Aorta (tissue), 5 donors: ENCODE measurements at regions not wholly inside any gene's neighbourhood (a gene's known extent, or its start where the extent isn't known, plus 50 kb on each side); places are given as distances from the start of the nearest gene placed in this dataset.

ENCODE experiments used
- ATAC-seq: fragments of 200-7000 bp; cut with Tn5 transposase; one replicate; pipeline ENCODE4 v1.9.1; 2022; ENCODE audit warnings: moderate library complexity; ENCODE audit not compliant: low FRiP score
- DNase-seq, 2 donors: peaks; one replicate each; pipeline ENCODE4 v3.0.0-alpha.2; 2020
- H3K27ac ChIP-seq, 2 donors: one replicate each; pipeline ENCODE4 v1.5.1; 2013; ENCODE audit warnings: low read length in 2 of 2, mild to moderate bottlenecking in 2 of 2, moderate library complexity in 2 of 2, control low read depth in 1 of 2, inconsistent platforms in 1 of 2, low read depth in 1 of 2
- H3K27me3 ChIP-seq, 2 donors: one replicate each; pipeline ENCODE4 v1.6.1; 2013; ENCODE audit warnings: control low read depth in 1 of 2, low read length in 1 of 2, mild to moderate bottlenecking in 1 of 2, moderate library complexity in 1 of 2; ENCODE audit not compliant: insufficient read depth in 2 of 2, control insufficient read depth in 1 of 2
- H3K36me3 ChIP-seq, 2 donors: one replicate each; pipeline ENCODE4 v1.6.1; 2013; ENCODE audit warnings: control low read depth in 1 of 2, low read length in 1 of 2, mild to moderate bottlenecking in 1 of 2; ENCODE audit not compliant: insufficient read depth in 2 of 2, control insufficient read depth in 1 of 2
- H3K4me1 ChIP-seq, 2 donors: one replicate each; pipeline ENCODE4 v1.6.1; 2013; ENCODE audit warnings: low read length in 2 of 2, control low read depth in 1 of 2, mild to moderate bottlenecking in 1 of 2, moderate library complexity in 1 of 2; ENCODE audit not compliant: insufficient read depth in 2 of 2, control insufficient read depth in 1 of 2
- H3K4me3 ChIP-seq, 2 donors: one replicate each; pipeline ENCODE4 v1.5.1; 2013; ENCODE audit warnings: low read length in 2 of 2, control low read depth in 1 of 2, mild to moderate bottlenecking in 1 of 2
- H3K9me3 ChIP-seq: one replicate; pipeline ENCODE4 v1.6.1; 2013; ENCODE audit warnings: mild to moderate bottlenecking, low read length; ENCODE audit not compliant: control insufficient read depth
- WGBS, 2 donors: extraction: QIAGEN DNeasy Blood & Tissue Kit; methylation state at CpG; one replicate each; pipeline ENCODE4 v1.1.7; 2013; 5-methylcytosine and 5-hydroxymethylcytosine counted together
- intact Hi-C, 2 donors: fragments of 100-400 bp; cut with DNase I; formaldehyde crosslinking; loops; one replicate each; pipeline versions ENCODE4 v1.14.2 to v1.15.0; 2022
- donor health status: healthy with polysubstance abuse.
- donor health status: Bipolar disorder and iron deficiency.
- donor health status: DM: no; HTN: no; CAD: no.
- donor health status: DM: no; HTN: no; CAD: no.
- donor health status: DM: yes; HTN: yes; CAD: no.

DNA sequence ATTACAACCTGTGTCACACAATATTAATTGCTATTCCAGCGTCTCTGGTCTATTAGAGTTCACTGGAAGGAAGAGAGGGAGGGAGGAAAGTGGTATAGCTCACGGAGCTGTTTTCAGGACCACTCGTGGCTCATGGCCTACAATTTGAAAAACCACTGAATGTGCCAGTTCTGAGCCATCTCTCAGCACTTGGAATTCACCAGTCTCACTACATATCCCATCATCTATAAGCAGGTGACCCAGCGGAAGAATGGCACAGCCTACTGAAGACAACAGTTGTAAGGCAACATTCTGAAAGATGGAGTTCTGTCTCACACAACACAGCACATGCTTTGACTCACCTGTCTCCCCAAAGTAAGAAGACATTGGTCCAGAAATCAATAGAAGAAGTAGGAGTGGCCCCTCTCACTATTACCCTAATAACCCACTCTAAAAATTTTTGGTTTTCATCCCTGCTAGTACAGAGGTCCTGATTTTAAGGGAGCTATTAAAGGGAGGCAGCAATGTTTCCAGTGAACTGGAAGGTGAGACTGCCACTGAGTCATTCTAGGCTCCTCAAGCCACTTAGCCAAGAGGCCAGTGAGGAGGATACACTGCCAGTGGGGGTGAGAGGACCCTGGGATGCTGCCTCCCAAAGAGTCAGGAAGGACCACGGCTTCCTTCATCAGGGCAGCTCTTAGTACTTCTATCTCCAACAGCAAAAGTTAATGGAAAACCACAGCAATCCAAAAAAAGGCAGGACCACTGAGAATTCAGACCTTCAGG, 50.0 kb upstream of the DOCK9 start:
- ATAC-seq (no peak), DNase-seq (no peak)
- H3K36me3 ChIP-seq, result no peaks in the 10 kb centered on the region
- 87 to 89% methylated on average over 5 of the region's 5 CpGs for WGBS, 2 donors
- H3K4me3 ChIP-seq, result no peak overlapping the region
- intact Hi-C loops, result no loop called here
- no peaks in the 10 kb centered on the region for H3K9me3 ChIP-seq
- no peak overlapping the region for H3K27ac ChIP-seq
- H3K27me3 ChIP-seq, result no peaks in the 10 kb centered on the region
- no peaks in the 10 kb centered on the region for H3K4me1 ChIP-seq

DNA sequence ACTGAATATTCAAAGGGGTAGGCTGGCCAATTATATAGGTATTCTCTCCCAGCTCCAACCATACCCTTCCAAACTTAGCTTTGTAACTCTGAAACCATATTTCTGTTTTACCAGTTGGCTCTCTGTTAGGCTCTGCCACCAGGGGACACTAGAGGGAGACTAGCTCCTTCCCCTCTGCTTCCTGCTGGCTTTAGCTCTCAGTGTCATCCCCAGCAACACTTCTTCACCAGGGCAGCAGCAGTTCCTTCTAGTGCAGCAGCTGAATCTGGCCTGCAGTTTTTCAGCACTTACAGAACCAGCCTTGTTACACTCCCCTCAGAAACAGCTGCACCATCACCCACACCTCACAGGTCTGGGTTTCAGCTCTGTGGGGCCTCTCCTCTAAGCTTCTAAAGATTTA, 51.0 kb upstream of the DOCK9 start:
- DNase-seq (no peak), ATAC-seq (no peak)

DNA sequence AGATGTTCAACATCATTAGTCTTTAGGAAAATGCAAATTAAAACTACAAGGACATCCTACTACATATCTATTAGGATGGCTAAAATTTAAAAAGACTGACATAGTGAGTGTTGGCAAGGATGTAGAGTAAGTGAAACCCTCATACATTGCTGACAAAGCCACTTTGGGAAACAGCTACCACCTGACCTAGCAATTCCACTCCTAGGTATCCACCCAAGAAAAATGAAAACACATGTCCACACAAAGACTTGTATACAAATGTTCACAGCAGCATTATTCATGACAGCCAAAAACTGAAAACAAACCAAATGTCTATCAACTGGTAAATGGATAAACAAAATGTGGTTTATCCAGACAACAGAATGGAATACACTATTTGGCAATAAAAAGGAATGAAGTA, 51.7 kb upstream of the DOCK9 start:
- Histone ChIP-seq H3K27me3 (no peaks in the 10 kb centered on the region), H3K9me3 (no peaks in the 10 kb centered on the region), H3K36me3 (no peaks in the 10 kb centered on the region), H3K4me3 (no peak overlapping the region), H3K27ac (no peak overlapping the region), H3K4me1 (no peaks in the 10 kb centered on the region)
- ATAC-seq (no peak), DNase-seq (no peak)
- intact Hi-C loops, result no loop called here

More for the DNA sequence above, 51.0 kb upstream of the DOCK9 start:
- Histone ChIP-seq H3K27me3 (no peaks in the 10 kb centered on the region), H3K9me3 (no peaks in the 10 kb centered on the region), H3K4me1 (no peaks in the 10 kb centered on the region), H3K36me3 (no peaks in the 10 kb centered on the region), H3K4me3 (no peak overlapping the region), H3K27ac (no peak overlapping the region)
- intact Hi-C loops, result no loop called here

DNA sequence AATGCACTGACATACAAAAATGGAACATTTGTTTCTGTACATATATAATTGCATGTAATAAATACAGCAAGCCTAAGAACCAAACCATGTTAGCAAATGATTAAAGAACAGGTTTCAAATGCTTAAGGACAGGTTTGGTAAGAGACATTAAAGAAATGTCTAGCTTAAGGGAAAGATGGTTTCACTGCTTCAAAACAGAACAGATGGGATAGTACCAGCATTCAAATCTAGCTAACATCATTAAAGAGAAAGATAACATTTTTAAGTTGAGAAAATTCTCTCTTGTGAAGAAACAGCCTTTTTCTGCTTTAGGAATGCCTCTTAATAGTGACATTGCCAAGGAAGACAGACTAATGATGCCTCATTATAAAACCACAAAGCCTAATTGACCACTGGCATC, 52.5 kb upstream of the DOCK9 start:
- ATAC-seq (no peak), DNase-seq (no peak)
- H3K27ac ChIP-seq, result no peak overlapping the region
- no peak overlapping the region for H3K4me3 ChIP-seq
- intact Hi-C loops, result loop anchor here in 1 of 2 donors (10.0 kb wide), 1 partner anchor 196 kb away; no protein-coding TSS in a partner anchor
- H3K36me3 ChIP-seq, result no peaks in the 10 kb centered on the region
- H3K9me3 ChIP-seq, result no peaks in the 10 kb centered on the region
- H3K27me3 ChIP-seq, result no peaks in the 10 kb centered on the region
- H3K4me1 ChIP-seq, result no peaks in the 10 kb centered on the region

DNA sequence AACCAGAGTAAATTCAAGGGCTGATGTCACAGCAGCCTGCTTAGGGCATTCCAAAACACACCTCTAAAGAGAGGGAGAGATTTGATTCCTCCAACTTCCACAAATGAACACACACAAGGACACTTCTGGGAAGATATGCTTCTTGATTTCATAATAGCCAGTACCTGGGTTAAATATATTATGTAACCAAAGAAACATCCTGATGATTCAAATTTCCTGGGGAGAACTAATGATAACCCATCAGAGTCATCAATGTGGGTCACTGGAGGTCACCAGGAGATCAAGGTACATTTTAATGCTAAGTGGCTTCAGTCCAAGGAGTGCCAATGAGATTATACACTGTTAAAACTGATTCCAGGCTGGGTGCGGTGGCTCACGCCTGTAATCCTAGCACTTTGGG, 54.0 kb upstream of the DOCK9 start:
- Histone ChIP-seq H3K4me1 (no peaks in the 10 kb centered on the region), H3K27me3 (no peaks in the 10 kb centered on the region), H3K27ac (no peak overlapping the region), H3K36me3 (no peaks in the 10 kb centered on the region), H3K4me3 (no peak overlapping the region), H3K9me3 (no peaks in the 10 kb centered on the region)
- DNase-seq (no peak), ATAC-seq (no peak)
- intact Hi-C loops, result loop anchor here in 1 of 2 donors (10.0 kb wide), 1 partner anchor 197 kb away; no protein-coding TSS in a partner anchor
- WGBS, 2 donors, result 96 to 97% methylated on average over 2 of the region's 2 CpGs

DNA sequence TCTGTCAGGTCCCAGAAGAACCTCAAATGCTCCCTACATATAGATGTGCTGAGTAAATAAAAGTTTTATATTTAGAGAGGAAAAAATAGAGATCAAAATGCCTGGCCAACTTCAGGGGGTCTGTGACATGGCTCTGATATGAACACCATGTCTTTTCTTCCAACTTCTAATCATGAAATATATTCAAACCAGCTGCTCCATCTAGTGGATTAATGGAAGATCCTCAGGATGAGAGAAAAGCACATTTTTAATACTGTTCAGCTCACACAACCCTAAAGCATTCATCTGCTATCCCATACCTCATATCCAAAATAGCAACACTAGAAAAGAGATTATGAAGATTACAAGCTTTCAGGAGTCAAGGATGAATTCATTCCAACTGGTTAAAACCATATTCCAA, 56.0 kb upstream of the DOCK9 start:
- no peaks in the 10 kb centered on the region for H3K36me3 ChIP-seq
- no peaks in the 10 kb centered on the region for H3K4me1 ChIP-seq
- DNase-seq, result no peak
- no peak for ATAC-seq
- H3K27ac ChIP-seq, result no peak overlapping the region
- H3K9me3 ChIP-seq, result no peaks in the 10 kb centered on the region
- H3K27me3 ChIP-seq, result no peaks in the 10 kb centered on the region
- intact Hi-C loops, result loop anchor here in 1 of 2 donors (10.0 kb wide), 1 partner anchor 199 kb away; no protein-coding TSS in a partner anchor
- H3K4me3 ChIP-seq, result no peak overlapping the region

DNA sequence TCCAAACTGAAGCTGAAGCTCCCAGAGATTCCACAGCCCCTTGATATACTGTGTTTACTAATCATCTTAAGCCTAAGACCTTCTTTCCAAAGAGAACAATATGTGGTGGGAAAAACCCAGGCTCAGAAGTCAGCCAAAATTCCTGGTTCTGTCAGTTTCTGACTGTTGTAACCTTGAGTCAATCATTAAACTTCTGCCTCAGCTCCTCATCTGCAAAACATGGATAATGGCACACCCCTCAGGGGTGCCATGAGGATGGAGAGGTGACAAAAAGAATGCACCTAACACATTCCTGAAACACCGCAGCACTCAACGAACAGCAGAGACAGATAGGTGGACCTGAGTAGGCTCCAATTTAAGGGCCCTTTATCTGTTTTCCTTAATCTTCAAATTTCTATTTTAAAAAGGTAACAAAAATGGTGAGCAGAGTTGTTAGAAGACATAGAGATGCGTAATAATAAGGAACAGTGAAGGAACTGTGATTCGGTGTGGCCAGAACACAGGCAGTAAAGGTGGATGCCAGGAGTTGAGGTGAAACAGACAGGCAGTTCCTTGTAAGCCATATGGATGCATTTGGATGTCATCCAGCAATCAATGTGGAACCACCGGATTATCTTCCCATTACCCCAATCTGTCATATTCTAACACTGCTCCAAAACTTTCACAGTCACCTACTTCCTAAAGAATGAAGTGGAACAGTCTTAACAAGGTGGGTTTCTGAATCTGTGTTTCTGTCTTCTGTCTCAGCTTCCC, 56.6 kb upstream of the DOCK9 start:
- Histone ChIP-seq H3K36me3 (no peaks in the 10 kb centered on the region), H3K27me3 (no peaks in the 10 kb centered on the region), H3K27ac (no peak overlapping the region), H3K4me1 (no peaks in the 10 kb centered on the region), H3K4me3 (no peak overlapping the region), H3K9me3 (no peaks in the 10 kb centered on the region)
- DNase-seq (no peak), ATAC-seq (no peak)
- intact Hi-C loops, result loop anchor here in 1 of 2 donors (10.0 kb wide), 1 partner anchor 200 kb away; no protein-coding TSS in a partner anchor
- 92 to 93% methylated on average over 5 of the region's 5 CpGs for whole genome bisulfite sequencing, 2 donors

DNA sequence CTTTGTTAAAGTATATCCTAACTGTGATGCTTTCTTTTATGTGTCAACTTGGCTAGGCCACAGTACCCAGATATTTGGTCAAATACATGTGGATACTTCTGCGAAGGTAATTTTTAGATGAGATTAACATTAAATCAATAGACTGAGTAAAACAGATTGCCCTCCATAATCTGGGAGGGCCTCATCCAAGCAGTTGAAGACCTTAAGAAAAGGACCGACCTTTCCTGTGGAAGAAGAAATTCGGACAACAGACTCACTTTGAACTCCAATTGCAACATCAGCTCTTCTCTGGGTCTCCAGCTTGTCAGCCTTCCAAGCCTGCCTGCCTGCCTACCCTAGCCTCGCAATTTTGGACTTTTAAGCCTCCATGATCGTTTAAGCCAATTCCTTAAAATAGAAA, 57.9 kb upstream of the DOCK9 start:
- no peak for DNase-seq
- H3K4me3 ChIP-seq, result no peak overlapping the region
- no peak overlapping the region for H3K27ac ChIP-seq
- no peaks in the 10 kb centered on the region for H3K9me3 ChIP-seq
- intact Hi-C loops, result loop anchor here in 1 of 2 donors (10.0 kb wide), 1 partner anchor 201 kb away; no protein-coding TSS in a partner anchor
- H3K27me3 ChIP-seq, result no peaks in the 10 kb centered on the region
- H3K36me3 ChIP-seq, result no peaks in the 10 kb centered on the region
- WGBS, 2 donors, result 96 to 97% methylated on average over 5 of the region's 5 CpGs
- H3K4me1 ChIP-seq, result no peaks in the 10 kb centered on the region
- no peak for ATAC-seq

DNA sequence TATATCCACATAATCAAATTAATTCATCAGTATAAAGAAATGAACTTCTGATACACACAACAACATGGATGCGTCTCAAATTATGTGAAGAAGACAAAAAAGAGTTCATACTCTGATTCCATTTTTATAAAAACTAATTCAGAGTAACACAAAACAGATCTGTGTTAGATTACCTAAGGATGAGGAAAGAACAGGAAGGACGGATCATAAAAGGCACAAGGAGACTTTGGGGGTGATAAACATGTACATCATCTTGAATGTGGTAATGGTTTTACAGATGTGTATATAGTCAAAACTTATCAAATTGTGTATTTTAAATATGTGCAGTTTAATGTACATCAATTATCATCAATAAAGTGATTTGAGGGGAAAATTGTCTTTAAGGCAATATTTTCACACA, 59.9 kb upstream of the DOCK9 start:
- whole genome bisulfite sequencing, 2 donors, result 95 to 99% methylated on average over 2 of the region's 2 CpGs
- no peaks in the 10 kb centered on the region for H3K36me3 ChIP-seq
- no peak overlapping the region for H3K4me3 ChIP-seq
- H3K4me1 ChIP-seq, result peaks cover 0 to 4% of the 10 kb centered on the region in 2 donors
- intact Hi-C loops, result loop anchor here in 1 of 2 donors (10.0 kb wide), 1 partner anchor 203 kb away; no protein-coding TSS in a partner anchor
- no peak overlapping the region for H3K27ac ChIP-seq
- H3K27me3 ChIP-seq, result no peaks in the 10 kb centered on the region
- no peak for ATAC-seq
- H3K9me3 ChIP-seq, result no peaks in the 10 kb centered on the region
- DNase-seq, result no peak
